ENCODE measurements at regions not wholly inside any gene's neighbourhood (a gene's known extent, or its start where the extent isn't known, plus 50 kb on each side); places are given as distances from the start of the nearest gene placed in this dataset.

DNA sequence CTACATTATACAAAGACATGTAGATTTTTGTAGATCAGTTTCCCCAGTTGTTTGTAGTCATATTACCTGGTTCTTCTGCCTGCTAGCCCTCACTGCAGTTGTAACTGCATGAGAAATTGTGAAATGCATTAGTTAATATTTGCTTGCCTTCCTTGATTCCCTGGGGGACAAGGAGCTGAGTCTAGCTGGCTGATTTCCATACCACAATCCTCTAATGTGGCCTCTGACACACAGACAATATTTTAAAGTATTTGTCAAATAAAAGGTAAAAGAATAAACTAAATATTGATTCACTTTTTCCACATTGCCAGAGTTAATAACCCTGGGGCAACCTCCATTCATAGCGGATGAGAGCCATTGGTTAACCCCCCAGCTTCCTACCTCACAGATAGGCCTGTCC, 128.8 kb upstream of the TMEM132C start:
- DNase-seq (ENCODE audit: low read depth): no peak

DNA sequence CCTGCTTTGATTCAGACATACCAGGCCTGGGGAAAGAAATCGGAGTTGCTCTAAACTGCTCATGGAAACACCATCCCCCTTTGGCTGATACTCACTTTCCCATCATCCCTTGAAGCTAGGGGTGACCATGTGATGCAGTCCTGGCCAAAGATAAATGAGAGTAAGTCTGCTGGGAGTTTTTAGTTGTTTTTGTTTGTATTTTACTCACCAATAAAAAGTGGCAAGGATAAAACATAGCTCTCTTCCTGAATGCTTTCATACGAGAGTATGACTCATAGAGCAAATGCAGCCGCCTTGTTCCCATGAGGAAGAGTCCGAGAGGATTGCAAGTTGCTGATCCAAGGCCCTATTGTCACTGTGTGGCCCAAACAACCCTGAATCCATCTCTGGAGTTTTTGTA, 126.4 kb upstream of the TMEM132C start:
- no peak for DNase-seq (ENCODE audit: low read depth)

DNA sequence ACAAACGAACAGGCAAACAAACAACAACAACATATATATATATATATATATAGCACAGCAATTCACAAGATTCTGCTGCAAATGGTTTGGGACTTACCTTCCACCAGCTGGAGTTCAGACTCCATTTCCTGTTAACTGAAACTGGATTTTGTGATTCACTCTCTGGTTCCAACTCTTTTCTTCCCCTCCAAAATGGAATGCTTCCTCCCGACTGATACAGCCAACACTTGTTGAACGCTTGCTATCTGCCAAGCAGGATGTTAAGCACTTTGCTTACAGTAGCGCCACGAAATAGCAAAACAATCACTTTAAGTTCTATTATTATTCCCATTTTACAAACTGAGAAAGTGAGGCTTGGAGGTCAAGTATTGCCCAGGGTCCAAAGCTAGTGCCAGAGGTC, 116.0 kb upstream of the TMEM132C start:
- no peak for DNase-seq (ENCODE audit: low read depth)

DNA sequence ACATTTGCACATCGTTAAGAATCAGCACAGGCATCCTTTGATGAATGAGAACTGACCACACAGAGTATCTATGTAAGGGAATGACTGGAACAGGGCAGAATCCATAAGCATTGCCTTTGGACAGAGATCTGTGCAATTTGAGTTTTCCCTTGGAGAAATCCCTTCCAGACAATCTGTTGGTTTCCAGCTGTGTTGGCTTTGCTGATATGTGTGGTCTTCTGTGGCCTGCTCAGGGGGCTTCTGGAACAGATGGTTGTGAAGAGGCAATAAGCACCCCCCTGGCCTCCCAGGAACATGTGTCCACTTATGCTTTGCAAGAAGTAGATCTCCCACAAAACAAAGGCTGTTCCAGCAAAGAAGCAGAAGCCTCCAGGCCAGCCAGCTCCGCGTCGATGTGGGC, 111.4 kb upstream of the TMEM132C start:
- DNase-seq (ENCODE audit: low read depth): no peak

DNA sequence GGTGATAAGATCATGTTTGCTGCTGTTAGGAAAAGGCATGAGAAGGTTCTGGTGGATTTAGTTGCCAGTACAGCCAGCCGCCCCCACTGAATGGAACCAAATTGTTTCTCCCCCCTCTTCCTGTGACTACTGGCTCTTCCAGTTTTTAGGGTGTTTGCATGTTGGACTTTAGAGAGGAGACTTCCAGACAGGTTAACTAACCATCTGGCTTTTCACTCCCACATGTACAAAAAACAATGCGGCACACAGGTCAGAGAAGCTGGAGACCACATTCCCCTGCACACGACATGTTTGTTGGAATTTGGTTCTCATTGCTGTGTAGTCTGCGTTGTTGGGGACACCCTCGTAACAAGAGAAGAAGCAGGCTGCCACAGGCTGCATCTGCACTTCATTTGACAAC, 103.9 kb upstream of the TMEM132C start:
- no peak for DNase-seq (ENCODE audit: low read depth)

DNA sequence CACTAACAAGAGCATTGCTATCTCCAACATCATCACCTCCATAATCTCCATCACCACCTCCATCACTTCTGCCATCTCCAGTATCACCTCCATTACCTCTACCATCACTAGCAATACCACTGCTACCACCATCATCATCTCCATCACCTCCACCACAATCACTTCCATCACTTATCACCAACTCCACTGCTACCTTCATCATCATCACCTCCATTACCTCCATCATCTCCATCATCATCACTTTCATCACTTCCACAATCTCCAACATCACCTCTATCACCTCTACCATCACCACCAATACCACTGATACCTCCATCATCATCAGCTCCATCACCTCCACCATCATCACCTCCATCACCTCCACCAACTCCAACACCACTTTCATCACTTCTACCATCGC, 102.4 kb upstream of the TMEM132C start:
- DNase-seq (ENCODE audit: low read depth): no peak

DNA sequence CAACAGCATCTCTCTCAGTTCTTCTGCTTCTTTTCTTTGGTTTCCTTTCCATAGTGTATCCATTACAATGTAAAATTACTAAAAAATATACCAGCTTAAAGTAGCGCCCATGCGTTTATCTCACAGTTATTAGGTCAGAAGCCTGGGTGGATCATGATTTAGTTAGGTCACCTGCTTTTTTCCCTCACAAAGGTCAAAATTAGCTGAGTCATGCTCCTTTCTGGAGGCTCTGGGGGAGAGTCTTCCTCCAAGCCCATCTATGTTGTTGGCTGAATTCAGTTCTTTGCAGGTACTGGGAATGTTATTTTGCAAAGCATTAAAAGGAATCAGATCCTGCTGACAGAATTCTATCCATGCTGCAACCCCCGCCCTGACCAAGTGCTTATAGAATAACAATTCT, 101.6 kb upstream of the TMEM132C start:
- DNase-seq (ENCODE audit: low read depth): no peak

DNA sequence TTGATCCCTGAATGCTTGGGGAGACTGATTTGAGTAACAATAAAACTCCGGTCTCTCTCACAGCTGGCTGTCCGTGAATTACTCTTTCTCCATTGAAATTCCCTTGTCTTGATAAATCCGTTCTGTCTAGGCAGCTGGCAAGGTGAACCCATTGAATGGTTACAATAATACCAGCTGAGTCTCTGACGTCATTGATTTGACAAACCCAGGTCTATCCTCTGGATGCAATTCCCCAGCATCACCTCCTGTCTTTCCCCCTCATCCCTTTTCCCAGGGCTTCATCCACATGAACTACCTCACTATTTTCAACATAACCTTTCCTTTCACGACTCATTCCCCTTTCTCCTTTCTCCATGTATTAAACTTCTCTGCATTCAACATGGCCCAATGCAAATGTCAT, 98.7 kb upstream of the TMEM132C start:
- DNase-seq (ENCODE audit: low read depth): no peak

DNA sequence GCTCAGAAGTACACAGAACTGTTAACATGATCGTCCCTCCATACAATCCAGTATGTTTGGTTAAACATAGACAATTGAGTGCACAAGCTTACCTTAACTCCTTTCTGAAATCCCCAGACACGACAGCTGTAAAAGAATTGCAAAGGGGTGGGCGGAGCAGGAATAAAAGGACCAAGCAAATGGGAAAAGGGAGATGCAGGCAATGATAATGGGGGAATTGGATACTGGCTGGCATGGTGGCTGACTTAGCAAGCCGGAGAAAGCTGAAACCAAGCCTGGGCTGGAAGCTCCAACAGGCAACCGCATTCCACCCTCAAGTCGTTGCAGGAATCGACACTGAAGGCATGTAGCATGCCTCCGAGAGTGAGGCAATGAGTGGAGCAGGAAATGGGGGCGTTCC, 96.8 kb upstream of the TMEM132C start:
- DNase-seq (ENCODE audit: low read depth): no peak

DNA sequence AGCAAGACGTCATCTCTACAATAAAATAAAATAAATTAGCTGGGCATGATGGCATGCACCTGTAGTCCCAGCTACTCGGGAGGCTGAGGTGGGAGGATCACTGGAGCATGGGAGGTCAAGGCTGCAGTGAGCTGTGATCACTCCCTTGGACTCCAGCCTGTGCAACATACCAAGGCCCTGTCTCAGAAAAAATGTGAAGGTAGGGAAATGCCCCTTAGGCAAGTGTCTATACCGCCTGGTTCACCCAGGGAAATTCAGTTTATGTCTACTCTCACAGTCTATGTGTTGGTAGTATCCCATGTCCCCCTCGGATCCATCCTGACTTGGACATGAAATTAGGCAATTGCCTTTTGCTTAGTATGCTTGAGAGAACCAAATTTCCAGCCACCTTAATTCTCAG, 88.4 kb upstream of the TMEM132C start:
- DNase-seq (ENCODE audit: low read depth): no peak

DNA sequence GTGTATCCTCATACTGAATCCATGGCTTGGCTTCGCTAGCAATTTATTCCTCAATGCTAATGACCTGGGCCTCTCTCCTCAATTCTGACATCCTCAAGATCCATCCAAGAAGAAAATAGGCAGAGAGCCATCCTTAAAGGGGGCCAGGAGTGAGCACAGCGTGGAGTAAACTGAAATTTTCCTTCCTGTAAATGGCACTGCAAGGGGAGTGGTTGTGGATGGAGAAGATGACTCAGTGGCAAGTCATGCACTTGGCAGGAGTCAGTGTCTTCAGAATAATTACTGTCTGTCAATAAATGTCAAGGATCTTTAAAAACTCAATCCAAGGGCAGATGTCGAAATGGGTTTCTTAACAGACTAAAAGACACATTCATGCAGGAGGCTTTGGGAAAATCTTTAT, 88.0 kb upstream of the TMEM132C start:
- no peak for DNase-seq (ENCODE audit: low read depth)

DNA sequence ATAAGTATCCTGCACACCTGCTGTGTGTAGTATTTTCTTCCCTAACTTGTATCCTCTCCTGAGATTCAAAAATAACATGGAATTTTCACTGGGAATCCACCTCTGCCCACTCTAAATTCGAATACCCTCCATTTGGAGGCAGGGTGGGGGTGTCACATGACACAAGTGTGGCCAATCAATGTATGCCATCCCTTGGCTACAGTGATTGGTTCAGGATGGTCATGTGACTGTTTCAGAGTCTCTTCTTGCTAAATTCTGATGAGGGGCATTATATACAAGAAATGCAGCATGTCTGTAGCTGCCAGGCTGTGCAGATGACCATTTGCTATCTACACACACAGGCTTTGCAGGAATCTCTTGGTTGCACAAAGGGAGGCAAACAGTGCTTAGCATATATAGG, 86.8 kb upstream of the TMEM132C start:
- DNase-seq (ENCODE audit: low read depth): no peak

DNA sequence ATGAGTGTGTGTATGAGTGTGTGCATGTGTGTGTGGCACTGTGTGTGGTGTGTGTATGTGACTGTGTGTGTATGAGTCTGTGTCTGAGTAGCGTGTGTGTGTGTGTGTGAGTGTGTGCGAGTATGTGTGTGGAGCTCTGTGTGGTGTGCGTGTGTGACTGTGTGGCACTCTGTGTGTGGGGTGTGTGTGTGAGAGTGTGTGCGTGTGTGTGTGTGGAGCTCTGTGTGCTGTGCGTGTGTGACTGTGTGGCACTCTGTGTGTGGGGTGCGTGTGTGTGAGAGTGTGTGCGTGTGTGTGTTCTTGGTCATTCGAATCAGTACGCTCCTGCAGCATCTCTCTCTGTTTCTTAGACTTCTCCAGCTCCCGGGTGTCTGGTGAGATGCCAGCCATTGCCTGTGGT, 76.9 kb upstream of the TMEM132C start:
- no peak for DNase-seq (ENCODE audit: low read depth)

DNA sequence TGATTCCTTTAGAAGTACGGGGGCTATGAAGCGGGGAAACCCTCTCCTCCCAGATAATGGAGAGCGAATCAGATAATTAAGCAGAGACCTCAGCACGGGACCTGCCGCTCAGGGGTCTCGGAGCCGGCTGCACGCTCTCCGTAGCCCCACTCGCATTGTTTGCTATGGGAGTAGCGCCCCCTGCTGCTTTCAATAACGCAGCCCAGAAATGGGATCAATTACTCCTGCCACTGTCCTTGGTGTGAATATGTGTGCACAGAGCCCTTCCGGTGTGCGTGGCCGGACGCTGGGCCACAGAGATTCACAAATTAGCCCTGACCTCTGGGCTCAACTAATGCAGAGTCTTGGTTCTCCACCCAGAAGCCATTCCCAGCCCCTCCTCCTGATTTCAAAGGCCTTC, 76.4 kb upstream of the TMEM132C start:
- DNase-seq (ENCODE audit: low read depth): no peak

DNA sequence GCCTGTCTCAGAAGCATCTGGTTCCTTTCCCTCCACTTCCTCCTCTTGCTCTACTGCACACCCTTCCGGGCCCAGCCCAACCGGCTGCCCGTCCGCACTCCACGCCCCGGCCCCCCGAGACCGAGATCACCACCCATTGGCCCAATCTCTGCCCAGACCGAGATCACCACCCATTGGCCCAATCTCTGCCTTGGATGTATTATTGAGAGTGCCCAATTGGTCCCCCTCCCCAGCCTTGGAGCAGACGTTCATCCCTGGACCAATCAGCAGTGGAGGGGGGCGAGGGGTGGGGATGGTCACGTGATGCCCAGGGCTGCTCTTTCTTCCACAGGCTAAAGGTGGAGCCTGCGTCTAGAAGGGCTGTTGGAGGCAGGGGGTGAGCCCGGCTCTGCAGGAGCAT, 75.6 kb upstream of the TMEM132C start:
- no peak for DNase-seq (ENCODE audit: low read depth)

DNA sequence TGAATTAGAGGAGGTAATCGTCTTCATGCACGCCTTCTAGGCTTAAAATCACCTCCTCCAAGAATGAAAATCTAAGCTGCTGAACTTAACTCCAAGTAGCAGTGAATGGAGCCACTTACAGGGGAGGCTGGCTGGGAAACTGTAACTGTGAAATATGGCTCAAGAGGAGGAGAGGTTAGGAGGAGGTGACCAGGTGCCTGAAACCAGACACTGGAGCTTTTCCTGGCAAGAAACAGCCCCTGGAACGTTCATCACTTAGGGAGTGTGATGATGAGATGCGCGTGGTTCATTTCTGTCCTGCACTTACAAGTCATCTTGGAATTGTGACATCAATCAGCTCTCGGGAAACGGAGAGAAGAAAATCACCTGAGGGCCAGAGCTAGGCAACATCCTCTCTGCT, 62.3 kb upstream of the TMEM132C start:
- no peak for DNase-seq (ENCODE audit: low read depth)

DNA sequence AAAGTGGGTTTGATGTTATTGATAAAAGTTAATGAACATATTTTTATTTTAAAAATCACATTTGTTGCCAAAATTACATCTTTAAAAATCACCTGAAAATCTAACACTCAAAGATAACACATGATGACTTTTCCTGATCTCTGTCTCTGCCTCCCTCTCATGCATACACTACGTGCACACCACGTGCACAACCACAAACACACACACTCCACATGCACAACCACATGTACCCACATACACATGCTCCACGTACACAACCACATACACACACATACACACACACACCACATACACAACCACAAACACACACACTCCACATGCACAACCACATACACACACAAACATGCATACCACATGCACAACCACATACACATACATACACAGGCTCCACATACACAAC, 61.8 kb upstream of the TMEM132C start:
- DNase-seq (ENCODE audit: low read depth): no peak

DNA sequence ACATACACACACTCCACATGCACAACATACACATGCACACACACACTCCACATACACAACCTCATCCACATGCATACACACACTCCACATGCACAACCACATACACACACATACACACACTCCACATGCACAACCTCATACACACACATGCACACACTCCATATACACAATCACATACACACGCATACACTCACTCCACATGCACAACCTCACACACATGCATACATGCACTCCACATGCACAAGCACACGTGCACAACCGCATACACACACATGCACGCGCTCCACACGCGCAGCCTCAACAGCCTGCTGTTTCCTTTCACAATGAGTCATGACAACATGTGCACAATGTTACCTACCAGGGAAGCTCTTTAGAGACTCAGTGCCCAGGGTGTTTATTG, 61.2 kb upstream of the TMEM132C start:
- DNase-seq (ENCODE audit: low read depth): no peak

Measured in HS-27A (cell line).